RWPE1 (cell line): ENCODE measurements at regions not wholly inside any gene's neighbourhood (a gene's known extent, or its start where the extent isn't known, plus 50 kb on each side); places are given as distances from the start of the nearest gene placed in this dataset.
"Not testable (repeated sequence)": the region's sequence is repeated elsewhere in the genome, so short reads cannot be mapped to it uniquely, and the experiment has no call there.

Source experiments
- CTCF ChIA-PET: fragments of 350-600 bp; sonication (Branson Sonifier 250); formaldehyde crosslinking; extraction: SDS; loops from one replicate; lab custom pipeline; 2021; lab: Yijun Ruan, JAX
- POLR2A ChIA-PET: fragments of 400-600 bp; formaldehyde crosslinking; extraction: SDS; loops from one replicate; lab custom pipeline; 2020; ENCODE audit warnings: antibody characterized with exemption; ENCODE audit not compliant: low non-redundant PET; lab: Yijun Ruan, JAX
- DNase-seq: peaks from one replicate; pipeline ENCODE4 v3.0.0; 2012; ENCODE audit warnings: low spot score
- H3K27ac ChIP-seq: fragments of 450-650 bp; 2 replicates; pipeline ENCODE4 v1.5.1; 2017
- CTCF ChIP-seq: fragments of 450-650 bp; conservative IDR thresholded peaks from 2 replicates; pipeline ENCODE4 v1.5.1; 2017; ENCODE audit warnings: low read depth, mild to moderate bottlenecking

GRCh38 chr4:183808097-183808456 is 97.0 kb upstream of the STOX2 start:
- POLR2A ChIA-PET, result no interaction called here
- DNase-seq, result no peak
- no peak for TF ChIP-seq CTCF
- no peak overlapping the region for H3K27ac ChIP-seq
- CTCF ChIA-PET, result no interaction called here

GRCh38 chr4:183812567-183812966 is 92.5 kb upstream of the STOX2 start:
- DNase-seq, result no peak
- H3K27ac ChIP-seq, result no peak overlapping the region
- TF ChIP-seq CTCF, result no peak
- CTCF ChIA-PET, result no interaction called here
- POLR2A ChIA-PET, result no interaction called here

GRCh38 chr4:183814461-183814860 is 90.6 kb upstream of the STOX2 start:
- H3K27ac ChIP-seq, result no peak overlapping the region
- POLR2A ChIA-PET, result no interaction called here
- no peak for DNase-seq
- no peak for TF ChIP-seq CTCF
- CTCF ChIA-PET, result interaction anchor here (1.0 kb wide), 1 partner anchor 9 kb away, joined by 3 read pairs; no protein-coding TSS in a partner anchor

- H3K27ac ChIP-seq, result no peak overlapping the region
- ChIA-PET CTCF (no interaction called here), POLR2A (no interaction called here)
- no peak for DNase-seq
- TF ChIP-seq CTCF, result no peak
Observed at GRCh38 chr4:183816077-183816476, 89.0 kb upstream of the STOX2 start.

GRCh38 chr4:183816882-183817509 is 88.1 kb upstream of the STOX2 start:
- no peak for TF ChIP-seq CTCF
- ChIA-PET CTCF (no interaction called here), POLR2A (no interaction called here)
- no peak for DNase-seq
- H3K27ac ChIP-seq, result no peak overlapping the region

- DNase-seq, H3K27ac ChIP-seq, CTCF ChIA-PET, POLR2A ChIA-PET: not testable (repeated sequence)
Observed at GRCh38 chr4:183818591-183818990, 86.5 kb upstream of the STOX2 start.

GRCh38 chr4:183821076-183821853 is 83.8 kb upstream of the STOX2 start:
- DNase-seq, result no peak
- POLR2A ChIA-PET, result no interaction called here
- CTCF ChIA-PET, result no interaction called here
- H3K27ac ChIP-seq, result peak overlapping the region; percentile 34
- TF ChIP-seq CTCF, result no peak
